GM21786 (cell line): ENCODE measurements at regions not wholly inside any gene's neighbourhood (a gene's known extent, or its start where the extent isn't known, plus 50 kb on each side); places are given as distances from the start of the nearest gene placed in this dataset.
"Not testable (repeated sequence)": the region's sequence is repeated elsewhere in the genome, so short reads cannot be mapped to it uniquely, and the experiment has no call there.

Experiments
- ATAC-seq: cut with Tn5 transposase; IDR thresholded peaks from one replicate; pipeline ENCODE4 v1.9.1; 2021; ENCODE audit not compliant: unreplicated experiment

DNA sequence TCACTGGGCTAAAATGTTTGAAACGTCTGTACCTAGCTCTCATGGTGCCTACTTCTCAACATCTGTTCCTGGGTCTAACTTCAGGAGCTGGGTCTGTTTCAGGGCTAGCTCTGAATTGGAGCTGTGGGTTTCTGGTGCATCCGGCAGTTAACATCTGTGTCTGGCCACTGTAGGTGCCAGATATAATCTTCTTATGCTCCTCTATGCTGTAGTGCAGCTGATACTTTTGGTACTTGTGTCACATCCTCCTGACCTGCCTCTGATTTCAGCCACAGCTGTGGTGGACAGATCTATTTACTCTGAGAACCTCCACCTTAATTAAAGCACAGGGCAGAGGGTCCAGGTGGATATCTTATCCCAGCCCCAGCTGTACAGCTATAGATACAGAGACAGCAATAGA is 496.5 kb upstream of the CDH11 start:
- ATAC-seq = no peak

- ATAC-seq = no peak
Measured at GRCh38 chr16:65617421-65617820, 495.6 kb upstream of the CDH11 start.

GRCh38 chr16:65608455-65608854 is 486.6 kb upstream of the CDH11 start:
- ATAC-seq = no peak

DNA sequence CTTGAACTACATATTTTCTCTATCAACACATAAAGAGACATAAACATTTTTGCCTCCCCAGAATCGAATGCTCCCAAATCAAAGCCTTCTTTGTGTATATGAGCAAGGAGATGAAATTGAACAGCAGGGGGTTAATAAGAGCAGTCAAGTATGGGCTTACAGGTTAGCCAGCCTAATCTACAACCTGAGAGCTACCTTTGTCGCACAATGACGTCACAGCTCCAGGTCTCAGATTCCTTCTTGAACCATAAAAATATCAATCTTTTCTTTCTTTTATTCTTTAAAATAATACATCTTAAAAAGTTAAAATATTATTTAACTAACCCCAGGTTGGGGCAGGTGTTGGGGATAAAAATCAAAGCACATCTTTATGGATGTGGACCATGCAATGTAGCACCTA is 482.9 kb upstream of the CDH11 start:
- ATAC-seq = no peak

DNA sequence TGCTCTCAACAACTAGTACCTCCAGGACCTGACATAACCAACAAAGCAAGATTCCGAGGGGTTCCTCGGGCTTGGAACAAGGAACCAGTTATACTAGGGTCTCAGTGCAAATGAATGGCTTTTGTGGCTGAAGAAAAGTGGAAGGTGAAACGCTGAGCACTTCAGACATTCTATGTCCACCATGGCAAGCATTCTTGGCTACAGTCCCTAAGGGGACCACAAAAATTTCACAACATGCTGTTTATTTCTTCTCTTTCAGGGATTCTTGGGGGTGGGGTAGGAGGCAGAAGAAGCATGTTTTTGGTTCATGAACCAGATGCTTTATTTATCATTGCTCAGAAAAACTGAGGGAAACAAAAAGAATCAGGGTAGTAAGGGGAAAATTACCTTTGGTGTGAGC is 479.9 kb upstream of the CDH11 start:
- ATAC-seq = no peak

- ATAC-seq = no peak
Measured at GRCh38 chr16:65600629-65601028, 478.8 kb upstream of the CDH11 start.

DNA sequence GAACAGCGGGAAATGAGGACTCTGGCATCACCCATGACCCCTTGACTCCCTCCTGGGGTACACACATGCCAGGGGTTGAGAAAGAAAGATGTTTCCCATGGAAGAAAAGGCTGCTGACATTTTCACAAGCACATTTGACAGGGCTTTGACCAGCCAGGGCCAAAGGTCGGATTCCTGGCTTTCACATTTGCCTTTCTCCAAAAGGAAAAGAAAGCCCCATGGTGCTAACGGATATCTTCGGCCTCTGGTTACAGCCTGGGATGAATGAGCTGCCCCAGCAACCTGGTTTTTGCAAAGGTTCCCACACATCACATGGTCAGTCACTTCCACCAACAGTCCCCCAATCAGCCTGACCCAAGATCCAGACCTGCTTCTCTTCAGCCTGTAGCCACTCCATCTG is 478.2 kb upstream of the CDH11 start:
- no peak for ATAC-seq

GRCh38 chr16:65598621-65599020 is 476.8 kb upstream of the CDH11 start:
- no peak for ATAC-seq

DNA sequence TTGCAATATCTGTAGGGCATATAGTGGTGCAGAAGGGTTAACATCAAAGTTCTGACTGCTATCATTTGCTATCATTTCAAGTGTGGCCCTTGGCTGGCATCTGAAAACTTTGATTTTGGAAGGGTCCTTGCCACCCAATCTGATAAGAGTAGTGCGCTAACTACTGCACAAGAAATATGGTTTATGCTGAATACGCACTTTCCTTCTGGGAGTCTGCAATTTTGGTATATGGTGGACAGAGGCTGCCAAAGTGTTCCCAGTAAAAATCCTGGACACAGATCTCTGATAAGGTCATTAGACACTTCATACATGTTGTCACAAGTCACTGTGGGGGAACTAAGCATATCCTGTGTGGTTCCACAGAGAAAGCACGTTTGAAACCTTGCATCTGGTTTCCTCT is 461.6 kb upstream of the CDH11 start:
- no peak for ATAC-seq

DNA sequence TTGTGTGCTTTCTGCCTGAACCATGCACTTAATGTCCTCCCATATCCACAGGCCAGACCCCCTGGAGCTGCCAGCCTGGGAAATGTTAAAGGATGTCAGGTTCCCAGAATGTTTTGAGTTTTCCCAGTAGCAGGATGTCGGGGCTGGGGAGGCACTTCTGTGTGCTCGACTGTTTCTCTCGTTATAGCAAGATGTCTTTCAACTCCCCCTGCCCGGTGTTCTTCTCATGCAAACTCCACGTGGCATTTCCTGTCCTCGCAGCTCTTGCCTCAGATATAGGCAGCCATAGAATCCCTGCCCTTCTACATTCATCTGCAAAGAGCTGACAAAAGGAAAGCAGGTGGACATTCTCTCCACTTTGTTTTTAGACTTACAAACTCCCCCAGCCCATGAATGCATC is 457.2 kb upstream of the CDH11 start:
- no peak for ATAC-seq

- no peak for ATAC-seq
Measured at GRCh38 chr16:65576631-65577030, 454.8 kb upstream of the CDH11 start.

DNA sequence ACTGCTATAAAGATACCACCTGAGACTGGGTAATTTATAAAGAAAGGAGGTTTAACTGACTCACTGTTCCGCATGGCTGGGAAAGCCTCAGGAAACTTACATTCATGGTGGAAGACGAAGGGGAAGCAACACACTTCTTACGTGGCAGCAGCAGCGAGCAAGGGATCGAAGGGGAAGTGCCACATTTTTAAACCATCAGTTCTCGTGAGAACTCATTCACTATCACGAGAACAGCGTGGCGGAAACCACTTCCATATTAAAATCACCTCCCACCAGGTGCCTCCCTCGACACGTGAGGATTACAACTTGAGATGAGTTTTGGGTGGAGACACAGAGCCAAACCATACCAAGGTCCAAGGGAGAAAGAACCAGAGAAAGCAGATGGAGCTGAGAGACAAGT is 454.3 kb upstream of the CDH11 start:
- no peak for ATAC-seq

DNA sequence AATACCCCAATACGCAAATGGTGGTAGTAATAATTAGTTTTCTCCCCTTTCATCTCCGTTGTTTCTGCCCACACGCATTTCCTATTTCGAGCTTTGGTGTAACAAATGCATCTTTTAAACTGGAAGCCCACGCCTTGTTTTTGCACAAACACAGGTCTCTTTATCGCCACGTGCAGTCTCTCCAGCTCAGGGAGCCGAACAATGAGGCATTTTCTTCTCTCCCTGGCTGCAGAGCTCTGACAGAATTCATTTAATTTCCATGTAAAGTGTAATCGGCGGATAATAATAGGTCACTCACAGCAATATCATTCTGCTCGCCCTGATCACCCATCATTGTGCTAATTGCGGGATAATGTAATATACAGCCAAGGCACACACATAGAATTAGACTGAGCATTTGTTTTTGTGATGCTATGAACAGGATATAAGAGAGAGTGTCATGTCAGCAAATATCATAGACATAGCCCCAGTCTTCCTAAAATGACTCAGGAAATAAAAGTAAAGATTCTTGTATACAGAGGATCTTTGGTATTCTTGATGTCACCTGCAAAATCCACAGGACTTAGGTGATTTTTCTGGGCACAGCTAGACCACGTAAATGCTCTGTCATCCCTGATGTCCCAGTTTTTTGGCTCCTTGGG is 452.6 kb upstream of the CDH11 start:
- ATAC-seq = no peak

- ATAC-seq = no peak
Measured at GRCh38 chr16:65572156-65572555, 450.3 kb upstream of the CDH11 start.

DNA sequence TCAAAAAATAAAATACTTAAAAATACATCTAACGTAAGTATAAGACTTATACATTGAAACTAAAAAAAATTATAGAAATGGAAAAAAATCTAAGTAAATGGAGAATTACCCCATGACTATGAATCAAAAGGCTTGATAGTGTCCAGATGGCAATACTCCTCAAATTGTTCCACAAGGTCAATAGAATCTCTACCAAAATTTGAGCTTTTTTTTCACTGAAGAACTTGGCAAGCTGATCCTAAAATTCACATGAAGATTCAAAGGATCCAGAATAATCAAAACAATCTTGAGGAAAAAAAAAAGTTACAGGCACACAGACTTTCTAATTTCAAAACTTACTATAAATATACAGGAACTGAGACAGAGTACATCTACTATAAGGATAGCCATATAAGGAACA is 448.4 kb upstream of the CDH11 start:
- ATAC-seq = no peak

GRCh38 chr16:65559846-65560245 is 438.0 kb upstream of the CDH11 start:
- ATAC-seq = no peak

- ATAC-seq = not testable (repeated sequence)
Measured at GRCh38 chr16:65549689-65550088, 427.8 kb upstream of the CDH11 start.

- ATAC-seq = no peak
Measured at GRCh38 chr16:65548470-65548869, 426.6 kb upstream of the CDH11 start.

GRCh38 chr16:65547772-65548446 is 426.0 kb upstream of the CDH11 start:
- ATAC-seq = no peak

- no peak for ATAC-seq
Measured at GRCh38 chr16:65546353-65546791, 424.5 kb upstream of the CDH11 start.

DNA sequence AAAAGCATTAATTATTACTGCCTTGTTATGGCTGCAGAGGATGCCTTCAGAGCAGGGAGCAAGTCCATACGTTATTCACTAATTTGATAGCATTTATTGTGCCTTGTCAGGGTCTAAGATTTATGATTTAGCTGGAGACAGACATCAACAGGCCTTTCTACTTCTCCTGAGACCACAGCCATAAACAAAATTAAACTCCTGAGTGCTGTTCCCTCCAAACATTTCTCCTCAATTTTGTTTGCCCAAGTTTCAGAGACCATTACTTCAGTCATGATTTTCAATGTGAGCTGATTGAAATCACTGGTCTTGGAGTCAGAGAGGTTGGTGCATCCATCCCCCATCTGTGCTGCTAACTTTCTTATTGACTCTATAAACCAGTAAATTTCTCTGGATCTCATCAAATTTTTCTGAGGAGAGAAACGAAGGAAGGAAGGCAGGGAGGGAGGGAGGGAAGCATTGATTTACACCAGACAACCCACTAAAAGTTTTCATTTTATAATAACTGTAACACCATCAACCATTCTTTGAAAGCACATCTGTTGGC is 423.6 kb upstream of the CDH11 start:
- no peak for ATAC-seq
